GM21447 (cell line): ENCODE measurements at regions not wholly inside any gene's neighbourhood (a gene's known extent, or its start where the extent isn't known, plus 50 kb on each side); places are given as distances from the start of the nearest gene placed in this dataset.

Source experiments
- ATAC-seq: cut with Tn5 transposase; IDR thresholded peaks from one replicate; pipeline ENCODE4 v1.9.1; 2021; ENCODE audit not compliant: unreplicated experiment

- no peak for ATAC-seq
Observed at GRCh38 chr7:9955138-9955537, 1018.5 kb upstream of the PHF14 start.

- ATAC-seq: no peak
Observed at GRCh38 chr7:9958486-9958885, 1015.2 kb upstream of the PHF14 start.

GRCh38 chr7:9960460-9960859 is 1013.2 kb upstream of the PHF14 start:
- ATAC-seq: no peak

- ATAC-seq: no peak
Observed at GRCh38 chr7:9961161-9961922, 1012.3 kb upstream of the PHF14 start.

DNA sequence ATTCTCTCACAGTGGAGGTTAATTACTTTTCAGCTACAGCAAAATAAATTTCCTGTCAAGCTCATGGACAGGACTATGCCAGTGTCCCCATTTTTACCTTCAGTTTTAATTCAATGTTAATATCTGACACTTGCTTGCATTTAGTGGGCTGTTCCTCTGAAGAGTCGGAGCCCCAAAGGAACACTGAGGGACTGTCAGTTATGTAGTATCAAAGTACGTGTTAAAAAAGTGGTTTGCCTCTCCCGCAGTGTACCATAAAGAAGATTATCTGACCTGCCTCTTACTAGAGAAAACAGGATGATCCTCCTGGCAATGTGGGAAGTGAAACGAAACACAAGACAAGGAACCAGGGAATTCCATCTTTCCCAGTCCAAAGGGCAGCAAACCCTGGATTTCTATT is 1010.9 kb upstream of the PHF14 start:
- no peak for ATAC-seq

DNA sequence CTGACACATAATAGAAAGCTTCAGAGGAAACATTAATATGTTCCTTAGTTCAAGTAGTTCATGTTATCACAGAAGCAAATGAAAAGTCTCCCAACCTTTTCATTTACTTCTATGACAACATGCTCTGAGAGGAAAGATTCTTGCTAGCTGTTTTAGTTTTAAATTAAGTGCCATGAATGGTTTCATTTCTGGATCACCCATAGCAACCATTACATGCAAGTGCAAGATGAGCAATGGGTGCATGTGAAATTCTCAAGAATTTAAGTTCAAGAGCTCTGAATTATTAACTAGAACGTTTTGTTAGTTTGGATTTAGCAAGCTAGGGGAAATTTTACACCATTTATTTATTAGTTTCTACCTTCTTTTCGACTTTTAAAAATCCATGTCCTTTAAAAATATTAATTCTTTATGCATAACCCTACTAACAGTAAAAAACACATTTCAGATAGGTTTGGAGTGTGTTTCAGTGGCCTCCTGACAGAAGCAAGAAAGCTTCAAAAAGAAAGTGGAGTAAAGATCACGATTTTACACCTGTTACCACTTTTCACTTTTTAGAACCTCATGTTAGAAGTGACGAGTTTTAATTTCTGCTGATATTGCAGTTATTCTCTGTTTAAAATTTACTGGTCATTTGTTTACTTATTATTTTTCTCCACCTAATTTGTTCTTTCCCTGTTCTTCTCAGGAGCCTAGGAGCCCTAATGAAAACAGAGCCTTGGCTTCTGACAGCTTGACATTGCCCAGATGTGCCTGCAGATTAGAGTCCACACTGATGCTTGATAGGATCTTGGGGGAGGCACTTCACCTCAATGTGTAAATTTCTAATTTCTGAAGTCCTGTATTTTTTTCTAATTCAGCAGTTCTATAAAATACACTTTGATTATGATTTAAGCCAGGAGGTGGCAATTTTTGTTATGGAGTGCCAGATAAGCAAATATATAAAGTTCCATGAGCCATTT is 995.3 kb upstream of the PHF14 start:
- no peak for ATAC-seq

DNA sequence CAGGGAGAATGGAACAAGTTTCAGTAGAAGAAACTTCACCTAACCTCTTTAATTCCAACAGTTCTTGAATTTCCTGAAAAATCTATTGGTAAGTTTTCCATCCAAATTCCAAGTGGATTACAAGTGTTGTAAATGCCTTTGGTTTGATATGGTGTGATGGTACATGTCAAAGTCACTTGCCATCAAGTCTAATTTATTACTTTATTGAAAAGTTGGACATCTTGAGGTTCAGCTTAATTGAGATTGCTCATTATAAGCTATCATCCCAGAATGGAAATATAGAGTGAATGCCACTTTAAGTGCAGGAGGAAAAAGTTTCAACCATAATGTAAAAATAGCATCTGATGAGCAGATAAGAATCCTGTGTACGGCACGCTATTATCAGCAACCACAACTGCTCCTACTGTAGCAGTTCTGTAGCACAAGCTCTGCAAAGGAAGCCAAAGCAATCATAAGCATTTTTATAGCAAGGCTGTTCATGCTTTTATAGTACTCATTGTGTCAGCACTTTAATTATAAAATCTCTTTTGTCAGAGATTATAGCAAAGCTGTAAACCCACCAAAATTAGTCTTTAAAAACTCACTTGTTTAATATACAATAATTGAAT is 991.8 kb upstream of the PHF14 start:
- ATAC-seq: no peak

- ATAC-seq: no peak
Observed at GRCh38 chr7:9983048-9983447, 990.6 kb upstream of the PHF14 start.

DNA sequence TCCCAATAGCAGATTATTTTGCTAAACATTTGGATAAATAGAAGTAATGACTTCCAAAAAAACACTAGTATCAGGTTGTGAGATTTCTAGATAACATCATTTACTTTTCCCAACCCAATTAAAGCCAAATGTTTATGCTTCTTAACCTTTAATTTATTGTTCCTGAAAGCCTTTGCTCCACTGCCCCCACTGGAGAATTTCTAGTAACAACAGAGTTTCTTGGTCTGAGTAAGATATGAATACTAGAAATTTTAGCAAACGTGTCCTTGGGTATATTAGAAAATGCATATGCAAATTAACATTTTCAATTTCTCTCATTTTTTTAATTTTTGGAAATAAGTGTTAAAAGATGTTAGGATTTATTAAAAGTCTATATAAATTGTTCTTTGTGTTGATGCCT is 958.0 kb upstream of the PHF14 start:
- ATAC-seq: no peak

DNA sequence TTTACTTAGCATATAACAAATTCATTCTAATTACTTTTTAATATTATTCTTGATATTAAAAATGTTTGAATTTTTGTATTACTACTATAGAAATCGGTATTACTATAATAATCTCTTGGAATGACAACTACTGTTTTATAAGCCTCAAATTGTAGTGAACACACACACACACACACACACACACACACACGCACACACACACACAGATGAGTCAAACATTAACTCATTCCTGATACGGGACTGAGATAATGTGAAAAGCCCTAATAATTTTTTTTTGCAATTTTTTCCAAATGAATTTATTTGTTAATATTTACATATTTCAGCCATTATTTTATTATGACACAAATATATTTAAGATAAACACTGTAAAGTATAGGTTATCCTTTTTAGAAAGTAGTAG is 951.2 kb upstream of the PHF14 start:
- ATAC-seq: no peak

DNA sequence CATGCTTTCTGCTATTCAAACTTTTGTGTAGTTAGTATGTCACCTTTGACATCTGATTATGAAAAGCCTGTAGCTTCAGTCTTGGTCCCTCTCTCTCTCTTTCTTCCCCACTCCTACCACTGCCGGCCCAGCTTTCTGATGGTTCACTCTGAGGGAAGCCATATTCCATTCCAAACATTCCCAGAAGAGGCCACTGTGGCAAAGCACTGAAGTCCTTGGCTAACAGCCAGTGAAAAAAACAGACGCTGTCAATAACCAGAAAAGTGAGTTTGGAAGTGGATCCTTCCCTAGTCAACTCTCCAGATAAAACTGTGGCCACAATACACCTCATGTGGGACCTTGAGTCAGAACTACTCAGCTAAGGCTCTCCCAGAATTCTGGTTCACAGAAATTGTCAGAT is 950.7 kb upstream of the PHF14 start:
- no peak for ATAC-seq

GRCh38 chr7:10034843-10035556 is 938.7 kb upstream of the PHF14 start:
- ATAC-seq: no peak

- ATAC-seq: no peak
Observed at GRCh38 chr7:10036693-10037092, 937.0 kb upstream of the PHF14 start.

GRCh38 chr7:10038351-10038750 is 935.3 kb upstream of the PHF14 start:
- ATAC-seq: no peak

DNA sequence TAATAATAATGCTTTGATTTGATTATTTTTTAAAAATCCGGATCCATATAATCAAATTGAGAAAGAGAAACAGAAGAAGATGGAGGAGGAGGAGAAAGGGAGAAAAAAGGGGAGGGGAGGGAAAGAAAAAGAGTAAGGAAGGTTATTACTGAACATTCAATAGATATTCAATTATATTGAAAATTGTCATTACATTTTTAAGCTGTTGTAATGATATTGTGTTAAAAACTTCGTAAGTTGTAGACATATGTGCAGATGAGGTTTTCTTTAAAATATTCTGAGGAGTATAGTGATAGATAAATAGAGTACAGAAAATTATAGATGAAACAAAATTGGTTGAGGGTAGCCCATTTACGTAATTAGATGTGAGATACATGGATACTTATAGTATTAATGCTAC is 933.0 kb upstream of the PHF14 start:
- no peak for ATAC-seq

DNA sequence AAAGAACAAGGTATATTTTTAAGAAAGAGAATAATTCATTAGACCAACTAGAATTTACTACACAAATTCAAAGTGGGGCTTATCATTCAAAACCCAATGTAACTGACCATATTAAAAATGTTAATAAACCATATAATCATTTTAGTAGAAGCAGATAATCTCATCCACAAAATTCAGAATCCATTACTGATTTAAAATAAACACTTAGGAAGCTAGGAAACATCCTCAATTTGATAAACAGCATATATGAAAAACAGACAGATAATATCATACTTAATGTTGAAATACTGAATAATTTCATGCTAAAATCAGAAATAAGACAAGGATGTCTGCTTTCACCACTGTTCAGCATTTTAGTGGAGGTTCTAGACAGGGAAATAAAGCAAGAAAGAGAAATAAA is 902.8 kb upstream of the PHF14 start:
- no peak for ATAC-seq

DNA sequence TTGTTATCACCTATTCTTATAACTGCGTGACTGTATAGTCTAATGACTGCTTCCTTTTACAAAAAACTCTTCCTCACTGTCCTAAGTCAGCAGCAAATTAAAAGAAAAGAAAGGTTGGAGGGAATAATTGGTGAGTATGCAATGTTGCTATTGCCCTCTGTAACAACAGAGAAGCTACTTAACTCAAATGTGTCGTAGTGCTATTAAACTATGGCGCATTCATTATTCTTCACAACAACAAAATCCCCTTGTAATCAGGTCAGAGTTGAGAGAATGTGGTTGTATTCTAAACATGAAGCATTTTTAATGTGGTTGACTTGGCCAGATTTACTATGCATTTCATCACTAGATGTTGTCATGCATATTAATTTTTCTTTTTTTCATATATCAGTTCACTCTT is 897.8 kb upstream of the PHF14 start:
- no peak for ATAC-seq

GRCh38 chr7:10076660-10077300 is 896.9 kb upstream of the PHF14 start:
- ATAC-seq: no peak

- ATAC-seq: no peak
Observed at GRCh38 chr7:10079572-10079971, 894.1 kb upstream of the PHF14 start.

DNA sequence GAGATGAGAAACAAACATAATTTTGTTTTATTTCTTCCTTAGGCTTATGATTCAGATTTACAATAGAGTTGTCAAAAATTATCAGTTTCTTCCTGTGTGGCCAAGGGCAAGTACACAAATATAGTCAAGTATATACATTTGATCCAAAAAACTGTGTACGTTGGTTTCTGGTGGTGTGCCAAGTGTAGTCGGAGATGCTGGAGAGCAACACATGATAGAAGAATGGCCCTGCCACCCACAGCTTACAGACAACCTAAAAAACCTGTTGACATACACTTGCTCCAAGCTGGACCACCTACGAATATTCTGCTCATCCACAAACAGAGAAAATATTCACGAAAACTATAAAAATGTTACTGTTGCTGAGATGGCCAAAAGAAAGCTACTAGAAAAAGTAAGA is 890.8 kb upstream of the PHF14 start:
- ATAC-seq: no peak

DNA sequence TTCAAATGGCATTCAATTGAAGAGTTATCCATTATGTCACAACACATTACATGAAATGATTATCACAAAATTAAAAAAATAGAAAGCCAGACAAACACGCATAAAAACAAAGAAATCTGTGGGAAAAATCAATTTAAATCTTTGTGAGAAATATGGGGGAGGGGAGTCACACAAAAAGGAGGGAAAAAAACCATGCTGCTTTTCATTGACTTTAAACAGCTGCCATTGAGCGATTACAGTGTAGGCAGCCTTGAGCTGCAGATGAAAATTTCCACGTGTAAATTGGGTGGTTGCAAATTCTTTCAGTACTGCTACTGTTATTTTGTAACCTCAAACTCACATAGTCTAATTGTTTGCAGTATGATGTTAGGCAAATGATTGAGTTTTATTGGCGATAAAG is 889.9 kb upstream of the PHF14 start:
- no peak for ATAC-seq
